RWPE2 (cell line): ENCODE measurements at regions not wholly inside any gene's neighbourhood (a gene's known extent, or its start where the extent isn't known, plus 50 kb on each side); places are given as distances from the start of the nearest gene placed in this dataset.

ENCODE experiments used
- ATAC-seq: fragments of 200-7000 bp; cut with Tn5 transposase; 3 replicates; pipeline ENCODE4 v1.9.1; 2021; ENCODE audit warnings: low read depth
- DNase-seq: peaks from one replicate; pipeline ENCODE4 v3.0.0-alpha.2; 2020; ENCODE audit warnings: low spot score
- H3K27ac ChIP-seq: fragments of 450-650 bp; 2 replicates; pipeline ENCODE4 v1.5.1; 2017; ENCODE audit warnings: mild to moderate bottlenecking; ENCODE audit not compliant: poor library complexity, severe bottlenecking
- H3K27me3 ChIP-seq: fragments of 250-450 bp; sonication (Bioruptor Pico); 2 replicates; pipeline ENCODE4 v1.5.1; 2021; ENCODE audit warnings: mild to moderate bottlenecking, moderate library complexity; ENCODE audit not compliant: insufficient read depth, poor library complexity, severe bottlenecking
- H3K36me3 ChIP-seq: fragments of 250-450 bp; sonication (Bioruptor Pico); 2 replicates; pipeline ENCODE4 v1.5.1; 2020; ENCODE audit warnings: low read depth, mild to moderate bottlenecking, moderate library complexity
- H3K4me1 ChIP-seq: fragments of 250-450 bp; sonication (Bioruptor Pico); 2 replicates; pipeline ENCODE4 v1.5.1; 2021; ENCODE audit warnings: mild to moderate bottlenecking, moderate library complexity; ENCODE audit not compliant: insufficient read depth, poor library complexity, severe bottlenecking
- H3K4me3 ChIP-seq: fragments of 250-450 bp; sonication (Bioruptor Pico); 2 replicates; pipeline ENCODE4 v1.5.1; 2021; ENCODE audit warnings: mild to moderate bottlenecking, moderate library complexity; ENCODE audit not compliant: severe bottlenecking
- H3K9me3 ChIP-seq: fragments of 250-450 bp; sonication (Bioruptor Pico); 2 replicates; pipeline ENCODE4 v1.5.1; 2021; ENCODE audit warnings: mild to moderate bottlenecking, moderate library complexity; ENCODE audit not compliant: severe bottlenecking
- TF ChIP-seq, protein P1 (sequence below): fragments of 450-650 bp; IDR thresholded peaks from one replicate; pipeline ENCODE4 v1.5.1; 2017; ENCODE audit warnings: mild to moderate bottlenecking, moderate library complexity; ENCODE audit not compliant: poor library complexity, severe bottlenecking

GRCh38 chr6:108742041-108742440, 106.2 kb upstream of the ARMC2 start:
- Histone ChIP-seq H3K36me3 (no peaks in the 10 kb centered on the region), H3K9me3 (no peaks in the 10 kb centered on the region), H3K4me1 (peaks cover 34% of the 10 kb centered on the region), H3K4me3 (no peak overlapping the region), H3K27ac (no peak overlapping the region), H3K27me3 (no peaks in the 10 kb centered on the region)
- DNase-seq, result no peak
- TF ChIP-seq, protein P1, sequence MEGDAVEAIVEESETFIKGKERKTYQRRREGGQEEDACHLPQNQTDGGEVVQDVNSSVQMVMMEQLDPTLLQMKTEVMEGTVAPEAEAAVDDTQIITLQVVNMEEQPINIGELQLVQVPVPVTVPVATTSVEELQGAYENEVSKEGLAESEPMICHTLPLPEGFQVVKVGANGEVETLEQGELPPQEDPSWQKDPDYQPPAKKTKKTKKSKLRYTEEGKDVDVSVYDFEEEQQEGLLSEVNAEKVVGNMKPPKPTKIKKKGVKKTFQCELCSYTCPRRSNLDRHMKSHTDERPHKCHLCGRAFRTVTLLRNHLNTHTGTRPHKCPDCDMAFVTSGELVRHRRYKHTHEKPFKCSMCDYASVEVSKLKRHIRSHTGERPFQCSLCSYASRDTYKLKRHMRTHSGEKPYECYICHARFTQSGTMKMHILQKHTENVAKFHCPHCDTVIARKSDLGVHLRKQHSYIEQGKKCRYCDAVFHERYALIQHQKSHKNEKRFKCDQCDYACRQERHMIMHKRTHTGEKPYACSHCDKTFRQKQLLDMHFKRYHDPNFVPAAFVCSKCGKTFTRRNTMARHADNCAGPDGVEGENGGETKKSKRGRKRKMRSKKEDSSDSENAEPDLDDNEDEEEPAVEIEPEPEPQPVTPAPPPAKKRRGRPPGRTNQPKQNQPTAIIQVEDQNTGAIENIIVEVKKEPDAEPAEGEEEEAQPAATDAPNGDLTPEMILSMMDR, result no peak
- ATAC-seq, result no peak

DNA sequence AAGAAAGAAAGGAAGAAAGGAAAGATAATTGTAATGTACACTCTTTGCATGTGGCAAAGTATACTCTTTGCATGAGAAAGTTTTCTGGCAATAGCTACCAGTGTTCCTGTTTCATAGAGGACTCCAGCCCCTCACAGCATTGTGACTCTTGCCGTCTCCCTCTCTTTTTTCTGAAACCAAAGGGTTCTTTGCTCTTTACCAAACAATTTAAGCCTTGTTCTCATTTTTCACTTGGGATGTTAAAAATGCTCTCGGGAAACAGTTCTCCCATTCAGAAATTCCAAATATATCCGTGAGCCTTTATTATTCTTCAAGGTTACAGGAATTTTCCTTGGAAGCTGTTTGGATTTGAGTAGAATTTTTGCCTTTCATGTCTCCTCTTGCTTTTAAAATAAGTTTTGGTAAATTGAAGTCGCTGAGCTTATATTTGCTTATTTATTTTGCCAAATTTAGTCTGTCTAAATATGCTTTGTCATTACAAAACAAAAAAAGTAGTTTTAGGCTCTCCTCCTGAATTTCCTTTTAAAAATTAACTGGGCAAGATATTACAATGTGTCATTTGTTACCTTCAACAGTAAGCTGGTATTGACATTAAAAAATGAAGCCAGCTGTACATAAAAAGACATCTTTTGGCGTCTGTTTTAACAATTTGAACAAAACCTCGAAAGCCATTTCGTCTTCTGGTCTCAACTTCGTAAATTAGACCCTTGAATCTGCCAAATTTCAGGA, 103.8 kb upstream of the ARMC2 start:
- Histone ChIP-seq H3K4me3 (no peak overlapping the region), H3K27ac (no peak overlapping the region), H3K4me1 (peaks cover 29% of the 10 kb centered on the region), H3K9me3 (no peaks in the 10 kb centered on the region), H3K36me3 (no peaks in the 10 kb centered on the region), H3K27me3 (no peaks in the 10 kb centered on the region)
- DNase-seq, result no peak
- no peak for ATAC-seq
- TF ChIP-seq, protein P1, result no peak

DNA sequence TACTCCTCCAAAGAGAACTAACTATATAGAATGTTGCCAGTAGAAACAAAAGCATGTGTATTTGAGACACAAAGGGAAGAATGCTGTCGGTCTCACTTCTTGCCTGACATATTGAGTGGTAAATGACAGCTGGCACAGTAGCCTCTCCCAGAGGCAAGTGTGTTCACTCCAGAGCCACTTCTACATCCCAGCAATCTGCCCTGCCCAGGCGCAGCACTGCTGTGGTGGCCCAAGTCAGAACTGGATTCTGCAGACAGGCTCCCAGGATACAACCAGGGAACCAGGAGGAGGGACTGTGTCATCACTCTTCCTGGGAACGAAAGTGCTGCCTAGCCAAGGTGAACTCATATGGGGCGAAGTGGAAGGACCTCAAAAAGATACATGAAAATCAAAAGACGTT, 103.2 kb upstream of the ARMC2 start:
- TF ChIP-seq, protein P1, result no peak

GRCh38 chr6:108745664-108746336, 102.4 kb upstream of the ARMC2 start:
- Histone ChIP-seq H3K36me3 (no peaks in the 10 kb centered on the region), H3K9me3 (no peaks in the 10 kb centered on the region), H3K4me3 (no peak overlapping the region), H3K27me3 (no peaks in the 10 kb centered on the region), H3K4me1 (peaks cover 26% of the 10 kb centered on the region), H3K27ac (no peak overlapping the region)
- no peak for DNase-seq
- no peak for ATAC-seq
- TF ChIP-seq, protein P1, result no peak

More for the DNA sequence above, 103.2 kb upstream of the ARMC2 start:
- ATAC-seq (no peak), DNase-seq (no peak)
- H3K4me1 ChIP-seq, result peaks cover 26% of the 10 kb centered on the region
- H3K27me3 ChIP-seq, result no peaks in the 10 kb centered on the region
- H3K4me3 ChIP-seq, result no peak overlapping the region
- no peaks in the 10 kb centered on the region for H3K36me3 ChIP-seq
- H3K9me3 ChIP-seq, result no peaks in the 10 kb centered on the region
- H3K27ac ChIP-seq, result no peak overlapping the region

DNA sequence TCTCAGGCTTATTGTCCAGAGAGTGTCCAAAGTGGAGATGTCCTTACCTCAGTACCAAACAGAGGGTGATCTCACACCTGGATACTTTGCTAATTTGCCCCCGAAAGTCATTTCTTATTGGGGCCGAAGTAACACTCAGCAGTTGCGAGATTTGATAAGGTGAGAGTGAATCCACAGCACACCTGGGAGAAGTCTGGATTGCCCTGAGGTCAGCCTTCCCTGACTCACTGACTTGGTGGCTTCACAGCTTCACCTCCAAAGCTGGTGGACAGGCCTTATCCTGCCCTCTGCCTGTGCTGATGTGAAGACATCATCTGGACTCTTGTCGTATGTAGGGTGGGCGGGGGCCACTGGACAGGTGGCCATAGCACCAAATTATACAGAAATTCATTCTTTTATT, 101.9 kb upstream of the ARMC2 start:
- TF ChIP-seq, protein P1, result peak; percentile 42
- Histone ChIP-seq H3K9me3 (no peaks in the 10 kb centered on the region), H3K36me3 (no peaks in the 10 kb centered on the region), H3K4me1 (peaks cover 26% of the 10 kb centered on the region), H3K27ac (no peak overlapping the region), H3K27me3 (no peaks in the 10 kb centered on the region), H3K4me3 (no peak overlapping the region)
- ATAC-seq (peak; percentile 93), DNase-seq (peak; percentile 71)
